ENCODE measurements at regions not wholly inside any gene's neighbourhood (a gene's known extent, or its start where the extent isn't known, plus 50 kb on each side); places are given as distances from the start of the nearest gene placed in this dataset.

GRCh38 chr2:46829231-46829995, 86.2 kb downstream of the MCFD2 start:
- TF ChIP-seq GABPA (IDR thresholded peaks at IDR 0.05; ENCODE audit: low read depth, low read length) (no peak), GABPA (CRISPR knock-in tag; IDR thresholded peaks at IDR 0.05; ENCODE audit: low read depth) (no peak), ESRRA (CRISPR knock-in tag; IDR thresholded peaks at IDR 0.05; ENCODE audit: low read depth) (no peak), ZNF75D (CRISPR knock-in tag; IDR thresholded peaks at IDR 0.05; ENCODE audit: borderline replicate concordance) (no peak), CTCF (CRISPR knock-in tag; IDR thresholded peaks at IDR 0.05) (no peak), HDAC2 (CRISPR knock-in tag; IDR thresholded peaks at IDR 0.05) (no peak), SAP130 (CRISPR knock-in tag; IDR thresholded peaks at IDR 0.05; ENCODE audit: low read depth) (no peak), MIXL1 (CRISPR knock-in tag; IDR thresholded peaks at IDR 0.05) (no peak), ZNF761 (CRISPR knock-in tag; conservative IDR thresholded peaks at IDR 0.05) (no peak)

All from HepG2 (cell line).